Astrocyte (in vitro differentiated cells and primary cell): ENCODE measurements at regions not wholly inside any gene's neighbourhood (a gene's known extent, or its start where the extent isn't known, plus 50 kb on each side); places are given as distances from the start of the nearest gene placed in this dataset.
"Not testable (repeated sequence)": the region's sequence is repeated elsewhere in the genome, so short reads cannot be mapped to it uniquely, and the experiment has no call there.

Experiments used
- CTCF ChIP-seq: IDR thresholded peaks from 2 replicates; pipeline ENCODE4 v1.5.1; 2011; ENCODE audit warnings: low read depth, mild to moderate bottlenecking, inconsistent platforms, low read length, moderate library complexity; ENCODE audit not compliant: insufficient read depth
- EZH2 ChIP-seq: IDR thresholded peaks from 2 replicates; pipeline ENCODE4 v1.6.1; 2012; ENCODE audit warnings: mild to moderate bottlenecking, low read length, inconsistent platforms; ENCODE audit not compliant: insufficient read depth

DNA sequence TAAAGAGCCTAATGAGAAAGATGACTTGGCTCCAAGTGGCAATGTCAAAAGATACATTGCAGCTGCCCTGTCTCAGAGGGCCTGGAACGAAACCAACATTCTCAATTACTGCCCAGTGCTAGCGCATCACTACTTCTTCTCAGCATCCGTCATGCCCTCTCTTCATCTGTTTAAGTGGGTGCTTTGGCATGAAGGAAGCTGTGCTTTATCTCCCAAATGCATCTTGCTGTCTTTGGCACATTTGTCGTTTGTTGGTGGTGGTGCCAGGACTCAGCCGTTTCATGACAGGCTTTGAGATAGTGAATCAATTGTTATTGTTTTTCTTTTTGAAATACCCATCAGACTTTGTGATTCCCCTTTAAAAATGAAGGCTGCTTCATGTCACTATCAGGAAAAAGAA, 710.8 kb downstream of the PRIM2 start:
- TF ChIP-seq CTCF, EZH2: not testable (repeated sequence)
